Tibial artery (tissue), 4 donors: ENCODE measurements at regions not wholly inside any gene's neighbourhood (a gene's known extent, or its start where the extent isn't known, plus 50 kb on each side); places are given as distances from the start of the nearest gene placed in this dataset.

Source experiments
- DNase-seq, 2 donors: peaks; one replicate each; pipeline ENCODE4 v3.0.0-alpha.2; 2019
- H3K27ac ChIP-seq, 2 donors: fragments of 200-600 bp; sonication (generic) in 1 of 2; 1 replicate in 1 of 2; 2 replicates in 1 of 2; pipeline ENCODE4 v1.5.1; 2018 to 2019; ENCODE audit warnings: mild to moderate bottlenecking in 1 of 2
- H3K27me3 ChIP-seq, 2 donors: fragments of 200-600 bp; sonication (generic) in 1 of 2; one replicate each; pipeline versions ENCODE4 v1.5.1 to v1.6.0; 2016 to 2019
- H3K36me3 ChIP-seq, 3 donors: fragments of 200-600 bp; sonication (generic) in 2 of 3; one replicate each; pipeline ENCODE4 v1.5.1; 2016 to 2019; ENCODE audit warnings: mild to moderate bottlenecking in 2 of 3
- H3K4me1 ChIP-seq, 4 donors: fragments of 200-600 bp; sonication (generic) in 2 of 4; 1 replicate in 3 of 4; 2 replicates in 1 of 4; pipeline ENCODE4 v1.5.1; 2016 to 2019
- H3K4me3 ChIP-seq, 2 donors: fragments of 200-600 bp; sonication (generic) in 1 of 2; 1 replicate in 1 of 2; 2 replicates in 1 of 2; pipeline ENCODE4 v1.5.1; 2018 to 2019; ENCODE audit warnings: mild to moderate bottlenecking in 2 of 2
- H3K9me3 ChIP-seq, 3 donors: fragments of 200-600 bp; sonication (generic) in 1 of 3; one replicate each; pipeline ENCODE4 v1.5.1; 2016 to 2019
- intact Hi-C: fragments of 100-400 bp; cut with DNase I; formaldehyde crosslinking; loops from one replicate; pipeline ENCODE4 v1.15.0; 2023; ENCODE audit warnings: low total_unique reads
- TF ChIP-seq, protein P1 (sequence below), 2 experiments: fragments of 200-600 bp in 1 of 2; fragments of 450-650 bp in 1 of 2; IDR thresholded peaks; one replicate each; pipeline ENCODE4 v1.5.1; 2017 to 2019; ENCODE audit warnings: antibody characterized with exemption in 2 of 2, mild to moderate bottlenecking in 1 of 2, moderate library complexity in 1 of 2

DNA sequence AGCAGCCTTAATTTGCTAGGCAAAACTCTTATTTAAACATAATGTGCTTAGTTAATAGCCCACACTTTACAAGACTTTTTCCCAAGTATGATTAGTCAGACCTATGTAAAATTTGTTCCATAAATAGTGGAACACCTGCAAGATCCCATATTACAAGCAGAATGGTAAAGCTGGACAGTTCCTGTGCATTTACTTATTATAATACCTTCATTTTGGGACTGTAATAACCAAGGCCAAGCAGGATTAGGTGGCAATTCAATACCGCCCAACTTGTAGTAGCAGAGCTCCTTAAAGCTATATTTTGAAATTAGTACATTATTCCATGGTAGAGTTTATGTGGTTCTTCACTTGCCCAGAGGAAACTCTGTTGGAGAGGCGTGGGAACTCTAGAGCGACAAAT lies 431.5 kb upstream of the MMADHC start:
- TF ChIP-seq, protein P1, sequence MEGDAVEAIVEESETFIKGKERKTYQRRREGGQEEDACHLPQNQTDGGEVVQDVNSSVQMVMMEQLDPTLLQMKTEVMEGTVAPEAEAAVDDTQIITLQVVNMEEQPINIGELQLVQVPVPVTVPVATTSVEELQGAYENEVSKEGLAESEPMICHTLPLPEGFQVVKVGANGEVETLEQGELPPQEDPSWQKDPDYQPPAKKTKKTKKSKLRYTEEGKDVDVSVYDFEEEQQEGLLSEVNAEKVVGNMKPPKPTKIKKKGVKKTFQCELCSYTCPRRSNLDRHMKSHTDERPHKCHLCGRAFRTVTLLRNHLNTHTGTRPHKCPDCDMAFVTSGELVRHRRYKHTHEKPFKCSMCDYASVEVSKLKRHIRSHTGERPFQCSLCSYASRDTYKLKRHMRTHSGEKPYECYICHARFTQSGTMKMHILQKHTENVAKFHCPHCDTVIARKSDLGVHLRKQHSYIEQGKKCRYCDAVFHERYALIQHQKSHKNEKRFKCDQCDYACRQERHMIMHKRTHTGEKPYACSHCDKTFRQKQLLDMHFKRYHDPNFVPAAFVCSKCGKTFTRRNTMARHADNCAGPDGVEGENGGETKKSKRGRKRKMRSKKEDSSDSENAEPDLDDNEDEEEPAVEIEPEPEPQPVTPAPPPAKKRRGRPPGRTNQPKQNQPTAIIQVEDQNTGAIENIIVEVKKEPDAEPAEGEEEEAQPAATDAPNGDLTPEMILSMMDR (IDR thresholded peaks at IDR 0.05): no peak

DNA sequence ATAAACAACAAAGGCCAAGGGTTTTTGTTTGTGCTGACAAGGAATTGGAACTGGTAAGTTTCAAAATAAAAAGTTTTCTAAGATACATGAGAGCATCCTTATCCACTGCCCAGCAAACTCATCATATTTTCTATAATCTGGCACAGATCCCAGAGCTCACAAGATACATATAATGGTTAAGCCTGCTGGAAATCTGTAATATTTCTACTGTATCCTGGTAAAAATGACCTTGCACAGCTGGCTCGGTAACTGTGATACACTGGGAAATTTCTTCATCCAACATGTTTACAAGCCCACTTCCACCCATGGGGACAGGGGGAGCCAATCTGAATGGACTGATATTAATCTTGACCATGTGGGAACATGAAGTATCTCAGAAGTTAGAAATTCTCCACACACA lies 425.4 kb upstream of the MMADHC start:
- Histone ChIP-seq H3K27me3 (no peaks in the 10 kb centered on the region), H3K4me3 (no peak overlapping the region), H3K9me3 (no peaks in the 10 kb centered on the region), H3K4me1 (peaks cover 0 to 5% (median 0%) of the 10 kb centered on the region in 4 donors), H3K36me3 (no peaks in the 10 kb centered on the region), H3K27ac (no peak overlapping the region)
- DNase-seq: no peak
- intact Hi-C loops: no loop called here
- TF ChIP-seq, protein P1 (IDR thresholded peaks at IDR 0.05): no peak

More for the DNA sequence above, 431.5 kb upstream of the MMADHC start:
- Histone ChIP-seq H3K27ac (no peak overlapping the region), H3K4me3 (no peak overlapping the region), H3K9me3 (no peaks in the 10 kb centered on the region), H3K4me1 (no peaks in the 10 kb centered on the region), H3K27me3 (no peaks in the 10 kb centered on the region), H3K36me3 (no peaks in the 10 kb centered on the region)
- no peak for DNase-seq
- intact Hi-C loops: no loop called here

DNA sequence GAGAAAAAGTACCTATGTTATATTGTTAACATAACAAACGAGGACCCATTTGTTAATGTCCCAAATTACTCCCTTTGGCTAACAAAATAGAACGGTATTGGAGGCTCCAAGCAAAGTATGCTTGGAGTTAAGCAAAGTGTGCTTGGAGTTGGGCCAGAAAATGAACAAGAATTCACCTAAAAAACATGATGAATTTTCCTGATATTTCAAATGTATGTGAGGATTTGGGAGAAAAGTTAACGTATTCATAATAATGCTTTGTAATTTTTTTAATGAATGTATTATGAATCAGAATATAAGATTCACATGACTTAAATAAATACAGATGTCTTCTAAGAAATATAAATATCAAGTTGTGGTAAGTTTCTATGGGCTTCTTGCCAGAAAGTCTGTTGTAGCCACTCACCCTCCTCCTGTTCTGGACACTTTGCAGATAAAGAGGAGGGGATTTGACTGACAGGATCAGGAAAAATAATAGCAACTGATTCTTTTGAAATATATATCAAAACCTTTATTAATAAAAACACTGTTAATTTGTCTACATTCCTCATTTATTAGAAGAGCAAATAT lies 423.7 kb upstream of the MMADHC start:
- H3K9me3 ChIP-seq: no peaks in the 10 kb centered on the region
- H3K4me3 ChIP-seq: no peak overlapping the region
- intact Hi-C loops: no loop called here
- no peaks in the 10 kb centered on the region for H3K36me3 ChIP-seq
- H3K4me1 ChIP-seq: peaks cover 0 to 5% (median 0%) of the 10 kb centered on the region in 4 donors
- H3K27me3 ChIP-seq: no peaks in the 10 kb centered on the region
- no peak overlapping the region for H3K27ac ChIP-seq
- no peak for DNase-seq
- TF ChIP-seq, protein P1 (IDR thresholded peaks at IDR 0.05): no peak

DNA sequence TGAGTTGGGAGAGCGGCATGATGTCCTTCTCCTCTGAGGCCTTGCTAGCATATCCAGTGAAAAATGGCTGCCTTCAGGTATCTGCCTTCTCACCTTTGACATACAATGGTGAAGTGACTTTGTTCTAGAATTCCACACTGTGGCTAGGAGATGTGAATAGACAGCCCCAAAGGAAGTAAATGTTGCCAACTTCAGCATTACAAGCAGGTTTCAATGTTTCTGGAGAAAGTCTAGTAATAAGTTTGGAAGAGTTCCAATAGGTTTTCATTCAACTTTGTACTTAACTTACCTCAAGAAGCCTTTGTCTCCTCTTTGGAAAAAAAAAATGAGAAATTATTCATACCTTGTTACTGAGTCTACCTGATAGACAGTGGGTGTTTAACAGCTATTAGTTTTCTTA lies 421.3 kb upstream of the MMADHC start:
- no peaks in the 10 kb centered on the region for H3K36me3 ChIP-seq
- no peaks in the 10 kb centered on the region for H3K27me3 ChIP-seq
- intact Hi-C loops: no loop called here
- TF ChIP-seq, protein P1 (IDR thresholded peaks at IDR 0.05): no peak
- no peaks in the 10 kb centered on the region for H3K9me3 ChIP-seq
- no peak overlapping the region for H3K4me3 ChIP-seq
- H3K4me1 ChIP-seq: peaks cover 0 to 5% (median 0%) of the 10 kb centered on the region in 4 donors
- DNase-seq: no peak
- H3K27ac ChIP-seq: no peak overlapping the region

DNA sequence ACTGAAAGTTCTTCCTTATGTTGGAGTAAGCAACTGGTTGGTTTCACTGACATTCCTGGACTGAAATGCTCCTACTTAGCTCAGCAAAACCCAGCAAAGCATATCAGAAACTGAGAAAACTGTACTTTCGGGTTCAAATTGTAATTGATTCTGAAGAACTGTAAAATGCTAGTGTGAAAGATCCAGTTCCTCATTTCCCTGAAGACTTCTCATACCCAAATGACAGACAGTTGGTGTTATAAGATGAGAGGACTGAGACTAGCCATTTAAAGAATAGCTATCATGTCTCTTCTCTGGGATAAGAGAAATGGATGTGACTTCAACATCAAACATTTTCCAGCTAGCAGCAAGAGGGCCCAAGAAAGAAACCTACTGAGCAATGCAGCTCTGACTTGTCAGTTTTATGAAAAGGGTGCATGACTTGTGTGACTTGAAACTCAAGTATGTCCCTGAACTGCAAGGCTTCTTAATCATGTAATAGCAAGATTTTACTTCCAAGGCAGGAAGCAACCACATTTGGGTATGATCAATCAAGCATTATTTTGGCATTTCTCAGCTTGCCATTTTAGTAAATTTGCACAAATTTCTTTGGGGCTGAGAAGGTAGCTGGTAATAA lies 420.3 kb upstream of the MMADHC start:
- no peaks in the 10 kb centered on the region for H3K36me3 ChIP-seq
- TF ChIP-seq, protein P1 (IDR thresholded peaks at IDR 0.05): no peak
- no peak for DNase-seq

More for the DNA sequence above, 420.3 kb upstream of the MMADHC start:
- no peaks in the 10 kb centered on the region for H3K9me3 ChIP-seq
- H3K27me3 ChIP-seq: no peaks in the 10 kb centered on the region
- no peak overlapping the region for H3K4me3 ChIP-seq
- H3K27ac ChIP-seq: no peak overlapping the region
- intact Hi-C loops: no loop called here
- peaks cover 0 to 5% (median 0%) of the 10 kb centered on the region in 4 donors for H3K4me1 ChIP-seq
